K562 (cell line): ENCODE measurements at regions not wholly inside any gene's neighbourhood (a gene's known extent, or its start where the extent isn't known, plus 50 kb on each side); places are given as distances from the start of the nearest gene placed in this dataset.

ENCODE experiments used
- ATAC-seq: fragments of 200-7000 bp; cut with Tn5 transposase; 3 replicates; pipeline ENCODE4 v1.9.1; 2020; ENCODE audit warnings: moderate library complexity
- BruUV-seq: library from RNA; stranded (reverse); fragments of 400-500 nt; replicated peaks from 2 replicates; lab custom pipeline; 2021; lab: Mats Ljungman, UMichigan
- CTCF ChIA-PET: fragments of 300-600 bp; formaldehyde crosslinking; extraction: SDS; loops from one replicate; lab custom pipeline; 2021; ENCODE audit warnings: low intra/inter-chr PET ratio; lab: Yijun Ruan, JAX
- POLR2A ChIA-PET: fragments of 300-600, 350-650 bp; sonication (Branson Sonifier 250); formaldehyde crosslinking; extraction: SDS; loops from one replicate; lab custom pipeline; 2021; ENCODE audit warnings: antibody characterized with exemption, inconsistent platforms; lab: Yijun Ruan, JAX
- DNase-seq, 4 experiments: peaks; one replicate each; pipeline versions ENCODE4 v3.0.0 to v3.0.0-alpha.2; 2011 to 2018; ENCODE audit warnings: low spot score in 3 of 4, mixed read lengths in 3 of 4; ENCODE audit errors: extremely low read depth in 1 of 4
- FAIRE-seq: peaks from 2 replicates; lab custom pipeline; 2011; peaks lifted over from hg19 to GRCh38; lab: Jason Lieb, UNC
- H2AFZ ChIP-seq: 2 replicates; pipeline ENCODE4 v1.6.0; 2011; ENCODE audit warnings: low read depth, low read length, control low read depth, inconsistent platforms
- H3K27ac ChIP-seq: fragments of 200-600 bp; 3 replicates; pipeline ENCODE4 v1.8.0; 2011; ENCODE audit warnings: low read depth, mild to moderate bottlenecking, control low read depth, inconsistent platforms, low read length, moderate library complexity, mixed read lengths; ENCODE audit errors: extremely low read depth
- H3K27me3 ChIP-seq, 2 experiments: fragments of 300-600 bp in 1 of 2; 2 replicates in 1 of 2; 3 replicates in 1 of 2; pipeline versions ENCODE4 v1.6.0 to v1.8.0; 2011; ENCODE audit warnings: inconsistent platforms in 2 of 2, low read length in 2 of 2, mild to moderate bottlenecking in 1 of 2, mixed read lengths in 1 of 2, moderate library complexity in 1 of 2; ENCODE audit not compliant: control insufficient read depth in 2 of 2, insufficient read depth in 2 of 2
- H3K36me3 ChIP-seq: fragments of 300-600 bp; 3 replicates; pipeline ENCODE4 v1.8.0; 2011; ENCODE audit warnings: mild to moderate bottlenecking, low read length, inconsistent platforms; ENCODE audit not compliant: control insufficient read depth, insufficient read depth
- H3K4me1 ChIP-seq, 2 experiments: fragments of 200-600 bp in 1 of 2; replicated peaks in 1 of 2; 2 replicates in 1 of 2; 3 replicates in 1 of 2; pipeline versions ENCODE4 v1.5.1 to v1.8.0; 2011; ENCODE audit warnings: inconsistent platforms in 2 of 2, low read length in 2 of 2, mild to moderate bottlenecking in 1 of 2, mixed read lengths in 1 of 2, moderate library complexity in 1 of 2; ENCODE audit not compliant: control insufficient read depth in 2 of 2, insufficient read depth in 2 of 2
- H3K4me2 ChIP-seq: 2 replicates; pipeline ENCODE4 v1.6.1; 2011; ENCODE audit warnings: low read length, control low read depth, inconsistent platforms, mixed read lengths; ENCODE audit not compliant: insufficient read depth
- H3K4me3 ChIP-seq: fragments of 200-600 bp; sonication (generic), shearing (Covaris generic); 2 replicates; pipeline ENCODE4 v1.5.1; 2016; ENCODE audit warnings: control low read depth, inconsistent platforms
- H3K79me2 ChIP-seq: fragments of 200-600 bp; 3 replicates; pipeline ENCODE4 v1.8.0; 2011; ENCODE audit warnings: low read length, inconsistent platforms; ENCODE audit not compliant: control insufficient read depth, insufficient read depth
- H3K9ac ChIP-seq, 2 experiments: 2 replicates each; pipeline versions ENCODE4 v1.6.0 to v1.6.1; 2011; ENCODE audit warnings: low read depth in 2 of 2, low read length in 2 of 2, control low read depth in 1 of 2, inconsistent platforms in 1 of 2, mild to moderate bottlenecking in 1 of 2, mixed read lengths in 1 of 2; ENCODE audit not compliant: insufficient read depth in 1 of 2
- H3K9me1 ChIP-seq: one replicate; pipeline ENCODE4 v1.6.0; 2011; ENCODE audit warnings: inconsistent platforms, mild to moderate bottlenecking, low read length, moderate library complexity; ENCODE audit not compliant: control insufficient read depth, insufficient read depth
- H3K9me3 ChIP-seq: replicated peaks from 2 replicates; pipeline ENCODE4 v1.5.1; 2011; ENCODE audit warnings: low read depth, low read length, inconsistent platforms; ENCODE audit not compliant: control insufficient read depth, insufficient read depth
- H4K20me1 ChIP-seq: replicated peaks from 2 replicates; pipeline ENCODE4 v1.6.1; 2011; ENCODE audit warnings: low read length, inconsistent platforms, mixed read lengths; ENCODE audit not compliant: control insufficient read depth, insufficient read depth
- ESRRA ChIP-seq: fragments of 450-650 bp; IDR thresholded peaks from 2 replicates; pipeline ENCODE4 v1.6.1; 2014; ENCODE audit warnings: low read depth, mild to moderate bottlenecking, moderate library complexity, borderline replicate concordance
- GATA2 ChIP-seq: sonication (generic); formaldehyde crosslinking; IDR thresholded peaks from 2 replicates; pipeline ENCODE4 v1.4.0; 2020; ENCODE audit warnings: mild to moderate bottlenecking, missing genetic modification reagents
- MAZ ChIP-seq, 2 experiments: fragments of 450-650 bp in 1 of 2; sonication (generic) in 1 of 2; formaldehyde crosslinking; IDR thresholded peaks in 1 of 2; conservative IDR thresholded peaks in 1 of 2; 2 replicates each; pipeline versions ENCODE4 v1.4.0 to v1.5.0; 2020; ENCODE audit warnings: mild to moderate bottlenecking in 1 of 2, missing genetic modification reagents in 1 of 2
- MBD1 ChIP-seq: fragments of 250-450 bp; sonication (Bioruptor Pico); IDR thresholded peaks from 2 replicates; pipeline ENCODE4 v1.8.0; 2022; ENCODE audit warnings: inconsistent platforms
- NCOA1 ChIP-seq: fragments of 450-650 bp; IDR thresholded peaks from 2 replicates; pipeline ENCODE4 v1.6.1; 2016; ENCODE audit warnings: low read depth
- SMAD4 ChIP-seq: fragments of 250-450 bp; sonication (Bioruptor Pico); conservative IDR thresholded peaks from 2 replicates; pipeline ENCODE4 v1.8.0; 2021; ENCODE audit warnings: inconsistent platforms, mild to moderate bottlenecking, moderate library complexity
- ZFP1 ChIP-seq: fragments of 450-650 bp; formaldehyde crosslinking; IDR thresholded peaks from 2 replicates; pipeline ENCODE4 v1.4.0; 2020; ENCODE audit warnings: mild to moderate bottlenecking, mixed read lengths
- ZNF395 ChIP-seq: fragments of 200-800 bp; sonication (Bioruptor generic); IDR thresholded peaks from 2 replicates; pipeline ENCODE4 v1.6.1; 2017; ENCODE audit warnings: missing genetic modification characterization, missing compliant biosample characterization
- WGBS: fragments of 100-300 bp; shearing (Covaris generic); methylation state at CpG from one replicate; pipeline ENCODE4 v1.1.6; 2016; ENCODE audit warnings: low coverage, mixed read lengths; ENCODE audit not compliant: insufficient coverage; ENCODE audit errors: missing lambda C conversion rate; 5-methylcytosine and 5-hydroxymethylcytosine counted together
- in situ Hi-C: fragments of 300-500 bp; cut with MboI; formaldehyde crosslinking; loops from 4 replicates; pipeline ENCODE4 v1.15.0; 2018; ENCODE audit warnings: inconsistent platforms, mixed read lengths
- intact Hi-C: fragments of 100-400 bp; cut with micrococcal nuclease; formaldehyde crosslinking; loops from 2 replicates; pipeline ENCODE4 v1.14.2; 2022

GRCh38 chr10:8787649-8788048, 733.2 kb downstream of the GATA3 start:
- ChIA-PET POLR2A (no interaction called here), CTCF (no interaction called here)
- no peaks in the 10 kb centered on the region for H4K20me1 ChIP-seq
- H3K27ac ChIP-seq: no peak overlapping the region
- H3K27me3 ChIP-seq: no peaks in the 10 kb centered on the region
- FAIRE-seq (no peak), DNase-seq (no peak), ATAC-seq (no peak)
- H3K4me1 ChIP-seq: no peaks in the 10 kb centered on the region
- H3K79me2 ChIP-seq: no peaks in the 10 kb centered on the region
- no peaks in the 10 kb centered on the region for H3K9me1 ChIP-seq
- BruUV-seq: no TSS peak
- no peak overlapping the region for H3K4me3 ChIP-seq
- H3K9ac ChIP-seq: no peak overlapping the region
- H3K36me3 ChIP-seq: no peaks in the 10 kb centered on the region
- H2AFZ ChIP-seq: no peak overlapping the region
- in situ Hi-C loops: no loop called here
- no peaks in the 10 kb centered on the region for H3K9me3 ChIP-seq
- intact Hi-C loops: no loop called here
- TF ChIP-seq NCOA1: no peak
- TF ChIP-seq ZFP1: peak; percentile 69
- H3K4me2 ChIP-seq: no peak overlapping the region

GRCh38 chr10:8790390-8790789, 735.9 kb downstream of the GATA3 start:
- no peak for FAIRE-seq
- no TSS peak for BruUV-seq
- POLR2A ChIA-PET: no interaction called here
- no peaks in the 10 kb centered on the region for H3K9me3 ChIP-seq
- H3K79me2 ChIP-seq: no peaks in the 10 kb centered on the region
- H3K36me3 ChIP-seq: no peaks in the 10 kb centered on the region
- no peak overlapping the region for H2AFZ ChIP-seq
- H3K27me3 ChIP-seq: no peaks in the 10 kb centered on the region
- no peak overlapping the region for H3K4me2 ChIP-seq
- no peak overlapping the region for H3K9ac ChIP-seq
- ATAC-seq: no peak
- intact Hi-C loops: no loop called here
- TF ChIP-seq MBD1 (no peak), SMAD4 (CRISPR knock-in tag) (no peak), GATA2 (CRISPR knock-in tag) (no peak), MAZ (CRISPR knock-in tag; conservative IDR thresholded peaks at IDR 0.05 in 1 of 2, IDR thresholded peaks at IDR 0.05 in 1 of 2) (no peak), ESRRA (no peak), ZNF395 (CRISPR knock-in tag) (no peak)
- no peak overlapping the region for H3K4me3 ChIP-seq
- in situ Hi-C loops: no loop called here
- CTCF ChIA-PET: no interaction called here
- WGBS: 0% methylated on average over 1 of the region's 1 CpG
- H3K27ac ChIP-seq: no peak overlapping the region
- no peaks in the 10 kb centered on the region for H3K4me1 ChIP-seq
- no peaks in the 10 kb centered on the region for H3K9me1 ChIP-seq
- H4K20me1 ChIP-seq: no peaks in the 10 kb centered on the region
- DNase-seq: no peak
